Right atrium auricular region (tissue), 2 donors: ENCODE measurements at regions not wholly inside any gene's neighbourhood (a gene's known extent, or its start where the extent isn't known, plus 50 kb on each side); places are given as distances from the start of the nearest gene placed in this dataset.

Experiments used
- DNase-seq: peaks from one replicate; pipeline ENCODE4 v3.0.0-alpha.2; 2019; ENCODE audit warnings: low spot score
- H3K27ac ChIP-seq, 2 donors: fragments of 200-600 bp; sonication (generic); 1 replicate in 1 of 2; 2 replicates in 1 of 2; pipeline ENCODE4 v1.5.1; 2016 to 2019
- H3K27me3 ChIP-seq, 2 donors: fragments of 200-600 bp; sonication (generic); one replicate each; pipeline versions ENCODE4 v1.5.1 to v1.6.0; 2017 to 2019
- H3K36me3 ChIP-seq: fragments of 200-600 bp; sonication (generic); one replicate; pipeline ENCODE4 v1.5.1; 2016
- H3K4me1 ChIP-seq, 2 donors: fragments of 200-600 bp; sonication (generic); one replicate each; pipeline versions ENCODE4 v1.5.1 to v1.6.0; 2017 to 2019
- H3K4me3 ChIP-seq, 2 donors: fragments of 200-600 bp; sonication (generic); 1 replicate in 1 of 2; 2 replicates in 1 of 2; pipeline ENCODE4 v1.5.1; 2017 to 2019; ENCODE audit warnings: mild to moderate bottlenecking in 1 of 2, moderate library complexity in 1 of 2
- H3K9me3 ChIP-seq, 2 donors: fragments of 200-600 bp; sonication (generic); one replicate each; pipeline ENCODE4 v1.5.1; 2019
- CTCF ChIP-seq, 2 donors: fragments of 200-600 bp; sonication (generic); IDR thresholded peaks; one replicate each; pipeline ENCODE4 v1.5.1; 2019; ENCODE audit warnings: antibody characterized with exemption in 2 of 2

- Histone ChIP-seq H3K27ac (no peak overlapping the region), H3K27me3 (no peaks in the 10 kb centered on the region), H3K4me1 (no peaks in the 10 kb centered on the region), H3K4me3 (no peak overlapping the region), H3K36me3 (no peaks in the 10 kb centered on the region), H3K9me3 (no peaks in the 10 kb centered on the region)
- DNase-seq = no peak
- TF ChIP-seq CTCF (IDR thresholded peaks at IDR 0.05) = no peak
Observed at GRCh38 chr2:118240276-118240675, 152.0 kb downstream of the INSIG2 start.

- no peak for TF ChIP-seq CTCF (IDR thresholded peaks at IDR 0.05)
- Histone ChIP-seq H3K27ac (no peak overlapping the region), H3K27me3 (no peaks in the 10 kb centered on the region), H3K9me3 (no peaks in the 10 kb centered on the region), H3K36me3 (no peaks in the 10 kb centered on the region), H3K4me3 (no peak overlapping the region), H3K4me1 (no peaks in the 10 kb centered on the region)
- no peak for DNase-seq
Observed at GRCh38 chr2:118239284-118239683, 151.0 kb downstream of the INSIG2 start.

- no peak overlapping the region for H3K27ac ChIP-seq
- H3K36me3 ChIP-seq = no peaks in the 10 kb centered on the region
- DNase-seq = no peak
- no peaks in the 10 kb centered on the region for H3K27me3 ChIP-seq
- no peak for TF ChIP-seq CTCF (IDR thresholded peaks at IDR 0.05)
- H3K4me1 ChIP-seq = no peaks in the 10 kb centered on the region
- H3K9me3 ChIP-seq = no peaks in the 10 kb centered on the region
- H3K4me3 ChIP-seq = no peak overlapping the region
Observed at GRCh38 chr2:118237451-118237850, 149.2 kb downstream of the INSIG2 start.

- Histone ChIP-seq H3K9me3 (no peaks in the 10 kb centered on the region), H3K27me3 (no peaks in the 10 kb centered on the region), H3K36me3 (no peaks in the 10 kb centered on the region), H3K27ac (no peak overlapping the region), H3K4me1 (no peaks in the 10 kb centered on the region), H3K4me3 (no peak overlapping the region)
- no peak for TF ChIP-seq CTCF (IDR thresholded peaks at IDR 0.05)
- DNase-seq = no peak
Observed at GRCh38 chr2:118232796-118233195, 144.5 kb downstream of the INSIG2 start.

- no peaks in the 10 kb centered on the region for H3K4me1 ChIP-seq
- no peaks in the 10 kb centered on the region for H3K36me3 ChIP-seq
- TF ChIP-seq CTCF (IDR thresholded peaks at IDR 0.05) = no peak
- no peak for DNase-seq
- H3K27me3 ChIP-seq = no peaks in the 10 kb centered on the region
- no peak overlapping the region for H3K27ac ChIP-seq
- H3K9me3 ChIP-seq = no peaks in the 10 kb centered on the region
- no peak overlapping the region for H3K4me3 ChIP-seq
Observed at GRCh38 chr2:118232391-118232790, 144.1 kb downstream of the INSIG2 start.

GRCh38 chr2:118231759-118232158, 143.5 kb downstream of the INSIG2 start:
- Histone ChIP-seq H3K4me1 (no peaks in the 10 kb centered on the region), H3K4me3 (no peak overlapping the region), H3K36me3 (no peaks in the 10 kb centered on the region), H3K27ac (no peak overlapping the region), H3K9me3 (no peaks in the 10 kb centered on the region), H3K27me3 (no peaks in the 10 kb centered on the region)
- no peak for DNase-seq
- TF ChIP-seq CTCF (IDR thresholded peaks at IDR 0.05) = no peak
